Neural progenitor cell (in vitro differentiated cells): ENCODE measurements at regions not wholly inside any gene's neighbourhood (a gene's known extent, or its start where the extent isn't known, plus 50 kb on each side); places are given as distances from the start of the nearest gene placed in this dataset.

Source experiments
- CTCF ChIP-seq: fragments of 200-600 bp; sonication (generic); IDR thresholded peaks from 2 replicates; pipeline ENCODE4 v1.5.1; 2017; ENCODE audit warnings: antibody characterized with exemption, mild to moderate bottlenecking
- EZH2phosphoT487 ChIP-seq: fragments of 200-600 bp; sonication (generic); IDR thresholded peaks from 2 replicates; pipeline ENCODE4 v1.6.1; 2017; ENCODE audit warnings: antibody characterized with exemption

GRCh38 chr12:113611652-113612051, 140.0 kb upstream of the LHX5 start:
- TF ChIP-seq EZH2phosphoT487 (no peak), CTCF (no peak)
